ENCODE measurements at regions not wholly inside any gene's neighbourhood (a gene's known extent, or its start where the extent isn't known, plus 50 kb on each side); places are given as distances from the start of the nearest gene placed in this dataset.

GRCh38 chr4:121242188-121242750 is 78.1 kb upstream of the TNIP3 start:
- TF ChIP-seq ZNF302 (CRISPR knock-in tag; IDR thresholded peaks at IDR 0.05) (no peak), PBX3 (IDR thresholded peaks at IDR 0.05) (no peak), NR3C1 (IDR thresholded peaks at IDR 0.05) (no peak), POLR2A (IDR thresholded peaks at IDR 0.05; ENCODE audit: low read length) (no peak), JUNB (IDR thresholded peaks at IDR 0.05) (no peak), ZFP36 (IDR thresholded peaks at IDR 0.05; ENCODE audit: borderline replicate concordance, partially characterized antibody) (no peak), CTCF (IDR thresholded peaks at IDR 0.05) (no peak), CHD4 (IDR thresholded peaks at IDR 0.05; ENCODE audit: borderline replicate concordance) (no peak), MYC (IDR thresholded peaks at IDR 0.05; ENCODE audit: borderline replicate concordance, low read length) (no peak), RAD21 (conservative IDR thresholded peaks at IDR 0.05 in 1 of 2, IDR thresholded peaks at IDR 0.05 in 1 of 2) (no peak)

Measured in A549 (cell line).